Stomach (tissue), 8 donors: ENCODE measurements at regions not wholly inside any gene's neighbourhood (a gene's known extent, or its start where the extent isn't known, plus 50 kb on each side); places are given as distances from the start of the nearest gene placed in this dataset.
A peak's percentile ranks its signal among the peaks of the same experiment; 100 is the strongest.

ENCODE experiments used
- DNase-seq, 2 donors: peaks; one replicate each; pipeline versions ENCODE4 v3.0.0 to v3.0.0-alpha.2; 2013 to 2019
- H3K27ac ChIP-seq, 5 donors: fragments of 200-600 bp in 4 of 5; sonication (generic) in 4 of 5; one replicate each; pipeline ENCODE4 v1.5.1; 2013 to 2019; ENCODE audit warnings: mild to moderate bottlenecking in 1 of 5, moderate library complexity in 1 of 5
- H3K27me3 ChIP-seq, 3 donors: fragments of 200-600 bp; sonication (generic); one replicate each; pipeline ENCODE4 v1.5.1; 2017 to 2019; ENCODE audit warnings: mixed run types in 1 of 3
- H3K36me3 ChIP-seq, 4 donors: fragments of 200-600 bp; sonication (generic); 1 replicate in 3 of 4; 2 replicates in 1 of 4; pipeline ENCODE4 v1.5.1; 2016 to 2019
- H3K4me1 ChIP-seq, 4 donors: fragments of 200-600 bp; sonication (generic); one replicate each; pipeline ENCODE4 v1.5.1; 2016 to 2019
- H3K4me3 ChIP-seq, 4 donors: fragments of 200-600 bp; sonication (generic) in 3 of 4; one replicate each; pipeline ENCODE4 v1.5.1; 2016 to 2019; ENCODE audit warnings: mild to moderate bottlenecking in 1 of 4
- H3K9me3 ChIP-seq, 4 donors: fragments of 200-600 bp; sonication (generic); one replicate each; pipeline ENCODE4 v1.5.1; 2016 to 2019
- EP300 ChIP-seq: sonication (generic); formaldehyde crosslinking; IDR thresholded peaks from one replicate; pipeline ENCODE4 v1.6.1; 2017; ENCODE audit warnings: antibody characterized with exemption
- POLR2A ChIP-seq, 4 donors: fragments of 450-650 bp; IDR thresholded peaks; one replicate each; pipeline ENCODE4 v1.6.1; 2016; ENCODE audit warnings: antibody characterized with exemption in 4 of 4, control low read depth in 2 of 4, mild to moderate bottlenecking in 1 of 4, moderate library complexity in 1 of 4
- POLR2AphosphoS5 ChIP-seq, 3 donors: sonication (generic); formaldehyde crosslinking; IDR thresholded peaks; one replicate each; pipeline ENCODE4 v1.6.1; 2016; ENCODE audit warnings: antibody characterized with exemption in 3 of 3
- WGBS, 5 donors: extraction: QIAGEN DNeasy Blood & Tissue Kit in 3 of 5; methylation state at CpG; one replicate each; pipeline versions ENCODE4 v1.1.5 to v1.1.7; 2013 to 2018; 5-methylcytosine and 5-hydroxymethylcytosine counted together
- intact Hi-C: fragments of 100-400 bp; cut with DNase I; formaldehyde crosslinking; loops from one replicate; pipeline ENCODE4 v1.15.1; 2023; ENCODE audit warnings: low total_unique reads
- TF ChIP-seq, protein P1 (sequence below), 7 experiments: fragments of 450-650 bp in 4 of 7; fragments of 200-600 bp in 3 of 7; sonication (generic) in 3 of 7; IDR thresholded peaks; one replicate each; pipeline ENCODE4 v1.5.1; 2016 to 2019; ENCODE audit warnings: antibody characterized with exemption in 7 of 7, control low read depth in 2 of 7, mild to moderate bottlenecking in 1 of 7
- donor health status: healthy with polysubstance abuse.
- donor health status: Bipolar disorder and iron deficiency.
- donor health status: healthy.

- Histone ChIP-seq H3K9me3 (peaks cover 0 to 26% (median 10%) of the 10 kb centered on the region in 4 donors), H3K4me3 (no peak overlapping the region), H3K27me3 (no peaks in the 10 kb centered on the region), H3K4me1 (no peaks in the 10 kb centered on the region), H3K36me3 (no peaks in the 10 kb centered on the region), H3K27ac (no peak overlapping the region)
- no peak for DNase-seq
- TF ChIP-seq, protein P1, sequence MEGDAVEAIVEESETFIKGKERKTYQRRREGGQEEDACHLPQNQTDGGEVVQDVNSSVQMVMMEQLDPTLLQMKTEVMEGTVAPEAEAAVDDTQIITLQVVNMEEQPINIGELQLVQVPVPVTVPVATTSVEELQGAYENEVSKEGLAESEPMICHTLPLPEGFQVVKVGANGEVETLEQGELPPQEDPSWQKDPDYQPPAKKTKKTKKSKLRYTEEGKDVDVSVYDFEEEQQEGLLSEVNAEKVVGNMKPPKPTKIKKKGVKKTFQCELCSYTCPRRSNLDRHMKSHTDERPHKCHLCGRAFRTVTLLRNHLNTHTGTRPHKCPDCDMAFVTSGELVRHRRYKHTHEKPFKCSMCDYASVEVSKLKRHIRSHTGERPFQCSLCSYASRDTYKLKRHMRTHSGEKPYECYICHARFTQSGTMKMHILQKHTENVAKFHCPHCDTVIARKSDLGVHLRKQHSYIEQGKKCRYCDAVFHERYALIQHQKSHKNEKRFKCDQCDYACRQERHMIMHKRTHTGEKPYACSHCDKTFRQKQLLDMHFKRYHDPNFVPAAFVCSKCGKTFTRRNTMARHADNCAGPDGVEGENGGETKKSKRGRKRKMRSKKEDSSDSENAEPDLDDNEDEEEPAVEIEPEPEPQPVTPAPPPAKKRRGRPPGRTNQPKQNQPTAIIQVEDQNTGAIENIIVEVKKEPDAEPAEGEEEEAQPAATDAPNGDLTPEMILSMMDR (IDR thresholded peaks at IDR 0.05), result no peak
- TF ChIP-seq POLR2A (IDR thresholded peaks at IDR 0.05) (no peak), POLR2AphosphoS5 (IDR thresholded peaks at IDR 0.05) (no peak), EP300 (no peak)
- intact Hi-C loops, result no loop called here
Observed at GRCh38 chr11:16630651-16631050, 107.8 kb upstream of the C11orf58 start.

DNA sequence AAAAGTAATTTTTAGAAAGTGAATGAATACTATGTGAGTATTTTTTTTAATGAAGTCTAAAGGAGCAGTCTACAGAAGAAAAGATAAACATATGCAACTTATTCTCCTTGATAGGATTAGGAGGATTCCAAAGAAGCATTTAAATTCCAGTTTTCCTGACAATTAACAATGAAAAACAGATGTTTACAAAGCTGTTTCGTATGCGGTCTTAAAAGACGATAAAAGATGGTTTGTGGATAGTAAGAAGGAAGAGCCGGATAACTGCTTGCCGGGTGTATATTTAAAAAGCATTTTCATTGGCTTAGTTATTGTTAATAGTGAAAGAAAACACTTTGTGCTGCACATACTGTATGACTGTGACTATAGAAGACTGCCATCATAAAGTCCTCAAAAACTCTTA is 120.0 kb upstream of the C11orf58 start:
- H3K27ac ChIP-seq, result no peak overlapping the region
- H3K27me3 ChIP-seq, result peaks cover under 1 to 43% (median 12%) of the 10 kb centered on the region in 3 donors
- intact Hi-C loops, result no loop called here

DNA sequence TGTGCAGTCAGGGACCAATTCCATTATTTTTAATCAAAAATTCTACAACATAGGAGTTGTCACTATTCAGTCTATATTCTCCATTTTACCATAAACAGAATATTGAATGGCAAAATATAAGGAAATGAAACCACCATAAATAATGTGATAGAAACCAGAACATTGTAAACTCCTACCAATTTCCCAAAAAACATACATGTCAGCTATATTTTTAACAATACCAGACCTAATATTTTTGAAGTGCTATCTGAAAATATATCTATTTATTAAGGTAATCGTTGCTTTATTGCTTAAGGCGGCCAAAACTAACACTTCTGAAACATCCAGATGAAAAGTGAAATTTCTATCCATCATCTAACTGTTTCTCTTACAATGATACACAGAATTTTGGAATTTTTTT is 123.0 kb upstream of the C11orf58 start:
- TF ChIP-seq, protein P1 (IDR thresholded peaks at IDR 0.05), result no peak
- TF ChIP-seq POLR2AphosphoS5 (IDR thresholded peaks at IDR 0.05) (no peak), POLR2A (IDR thresholded peaks at IDR 0.05) (no peak)
- Histone ChIP-seq H3K9me3 (no peaks in the 10 kb centered on the region), H3K36me3 (no peaks in the 10 kb centered on the region), H3K4me3 (no peak overlapping the region), H3K27me3 (peaks cover 8 to 72% (median 40%) of the 10 kb centered on the region in 3 donors), H3K27ac (peak overlapping the region in 1 of 5 donors; percentile 54), H3K4me1 (peaks cover 17 to 28% (median 23%) of the 10 kb centered on the region in 4 donors)
- DNase-seq, result no peak
- intact Hi-C loops, result no loop called here
- WGBS, 5 donors, result 42 to 88% (median 64%) methylated on average over 2 of the region's 2 CpGs

More for the DNA sequence above, 120.0 kb upstream of the C11orf58 start:
- TF ChIP-seq EP300 (no peak), POLR2AphosphoS5 (IDR thresholded peaks at IDR 0.05) (no peak), POLR2A (IDR thresholded peaks at IDR 0.05) (no peak)
- TF ChIP-seq, protein P1 (IDR thresholded peaks at IDR 0.05), result no peak
- Histone ChIP-seq H3K9me3 (peaks cover 0 to 5% (median 0%) of the 10 kb centered on the region in 4 donors), H3K4me3 (no peak overlapping the region), H3K4me1 (peaks cover 7 to 10% (median 9%) of the 10 kb centered on the region in 4 donors), H3K36me3 (no peaks in the 10 kb centered on the region)
- 68 to 79% (median 71%) methylated on average over 5 of the region's 5 CpGs for WGBS, 5 donors
- no peak for DNase-seq

GRCh38 chr11:16613512-16614381 is 124.7 kb upstream of the C11orf58 start:
- intact Hi-C loops, result loop anchor here (5.0 kb wide), 1 partner anchor 966 kb away; no protein-coding TSS in a partner anchor
- Histone ChIP-seq H3K36me3 (no peaks in the 10 kb centered on the region), H3K27ac (peak overlapping the region; percentile 13 to 59 (median 44)), H3K4me1 (peaks cover 17 to 28% (median 23%) of the 10 kb centered on the region in 4 donors), H3K4me3 (peak overlapping the region; percentile 37 to 53 (median 42)), H3K9me3 (no peaks in the 10 kb centered on the region), H3K27me3 (peaks cover 8 to 89% (median 52%) of the 10 kb centered on the region in 3 donors)
- peak; percentile 87 to 96 for DNase-seq
- WGBS, 5 donors, result 1 to 2% (median 1%) methylated on average over 11 to 65 of the region's 65 CpGs
- TF ChIP-seq, protein P1 (IDR thresholded peaks at IDR 0.05), result peak in 5 of 7 experiments; percentile 79 to 89 (median 85)
- peak in 1 of 3 donors; percentile 66 for TF ChIP-seq POLR2AphosphoS5 (IDR thresholded peaks at IDR 0.05)
- TF ChIP-seq EP300, result no peak
- TF ChIP-seq POLR2A (IDR thresholded peaks at IDR 0.05), result no peak
